ENCODE measurements at regions not wholly inside any gene's neighbourhood (a gene's known extent, or its start where the extent isn't known, plus 50 kb on each side); places are given as distances from the start of the nearest gene placed in this dataset.

DNA sequence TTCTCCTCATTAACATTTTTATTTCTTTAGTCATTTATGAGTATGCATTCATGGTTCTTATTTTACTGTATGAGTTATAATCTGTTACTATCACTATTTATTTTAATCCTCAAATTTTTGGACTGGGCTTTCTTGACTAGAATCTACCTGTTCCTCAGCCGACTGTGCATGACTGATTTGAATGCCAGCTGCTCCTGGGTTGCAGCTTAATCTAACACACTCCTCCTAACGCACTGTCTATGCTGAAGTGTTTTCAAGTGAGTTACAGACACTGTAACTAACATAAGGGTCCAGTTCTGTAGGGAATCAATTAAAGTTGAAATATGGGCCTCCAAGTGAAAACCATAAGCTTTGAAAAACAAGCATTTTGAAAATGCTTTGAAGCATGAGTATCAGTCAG, 137.4 kb upstream of the ARSJ start:
- no peak overlapping the region for H3K4me3 ChIP-seq
- no peaks in the 10 kb centered on the region for H3K4me1 ChIP-seq
- H3K27ac ChIP-seq: no peak overlapping the region
- H3K27me3 ChIP-seq: no peaks in the 10 kb centered on the region
- H3K36me3 ChIP-seq: no peaks in the 10 kb centered on the region
- H3K9me3 ChIP-seq: no peaks in the 10 kb centered on the region
- intact Hi-C loops (cut with DNase I): no loop called here
- no peak for DNase-seq (ENCODE audit: extremely low spot score in 2 of 2)
- TF ChIP-seq POLR2AphosphoS5 (IDR thresholded peaks at IDR 0.05; ENCODE audit: insufficient read depth in 1 of 2, low read depth in 1 of 2): no peak
- TF ChIP-seq, protein P1, sequence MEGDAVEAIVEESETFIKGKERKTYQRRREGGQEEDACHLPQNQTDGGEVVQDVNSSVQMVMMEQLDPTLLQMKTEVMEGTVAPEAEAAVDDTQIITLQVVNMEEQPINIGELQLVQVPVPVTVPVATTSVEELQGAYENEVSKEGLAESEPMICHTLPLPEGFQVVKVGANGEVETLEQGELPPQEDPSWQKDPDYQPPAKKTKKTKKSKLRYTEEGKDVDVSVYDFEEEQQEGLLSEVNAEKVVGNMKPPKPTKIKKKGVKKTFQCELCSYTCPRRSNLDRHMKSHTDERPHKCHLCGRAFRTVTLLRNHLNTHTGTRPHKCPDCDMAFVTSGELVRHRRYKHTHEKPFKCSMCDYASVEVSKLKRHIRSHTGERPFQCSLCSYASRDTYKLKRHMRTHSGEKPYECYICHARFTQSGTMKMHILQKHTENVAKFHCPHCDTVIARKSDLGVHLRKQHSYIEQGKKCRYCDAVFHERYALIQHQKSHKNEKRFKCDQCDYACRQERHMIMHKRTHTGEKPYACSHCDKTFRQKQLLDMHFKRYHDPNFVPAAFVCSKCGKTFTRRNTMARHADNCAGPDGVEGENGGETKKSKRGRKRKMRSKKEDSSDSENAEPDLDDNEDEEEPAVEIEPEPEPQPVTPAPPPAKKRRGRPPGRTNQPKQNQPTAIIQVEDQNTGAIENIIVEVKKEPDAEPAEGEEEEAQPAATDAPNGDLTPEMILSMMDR (IDR thresholded peaks at IDR 0.05): no peak
- TF ChIP-seq POLR2A (IDR thresholded peaks at IDR 0.05): no peak

DNA sequence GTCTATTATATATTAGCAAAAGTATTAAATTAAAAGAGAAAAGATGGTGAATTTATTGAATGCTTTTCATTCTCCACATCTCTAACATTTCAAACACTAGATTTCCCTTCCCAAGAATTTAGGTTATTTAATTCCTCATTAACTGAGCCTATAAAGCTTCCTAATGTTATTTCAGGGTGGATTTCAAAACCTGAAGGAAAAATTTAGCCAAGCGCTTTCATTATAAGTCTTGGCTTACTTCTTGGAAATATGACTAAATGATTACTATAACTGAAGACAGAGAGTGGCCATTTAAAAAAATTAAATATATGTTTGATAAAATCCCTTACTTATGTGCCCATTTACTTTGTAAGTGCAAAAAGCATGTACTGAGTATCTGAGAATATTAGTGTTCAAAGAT, 141.8 kb upstream of the ARSJ start:
- Histone ChIP-seq H3K4me1 (no peaks in the 10 kb centered on the region), H3K9me3 (no peaks in the 10 kb centered on the region), H3K27me3 (no peaks in the 10 kb centered on the region), H3K27ac (no peak overlapping the region), H3K4me3 (no peak overlapping the region), H3K36me3 (no peaks in the 10 kb centered on the region)
- no peak for TF ChIP-seq POLR2AphosphoS5 (IDR thresholded peaks at IDR 0.05; ENCODE audit: insufficient read depth in 1 of 2, low read depth in 1 of 2)
- TF ChIP-seq, protein P1 (IDR thresholded peaks at IDR 0.05): no peak
- no peak for TF ChIP-seq POLR2A (IDR thresholded peaks at IDR 0.05)
- no peak for DNase-seq (ENCODE audit: extremely low spot score in 2 of 2)
- intact Hi-C loops (cut with DNase I): no loop called here

DNA sequence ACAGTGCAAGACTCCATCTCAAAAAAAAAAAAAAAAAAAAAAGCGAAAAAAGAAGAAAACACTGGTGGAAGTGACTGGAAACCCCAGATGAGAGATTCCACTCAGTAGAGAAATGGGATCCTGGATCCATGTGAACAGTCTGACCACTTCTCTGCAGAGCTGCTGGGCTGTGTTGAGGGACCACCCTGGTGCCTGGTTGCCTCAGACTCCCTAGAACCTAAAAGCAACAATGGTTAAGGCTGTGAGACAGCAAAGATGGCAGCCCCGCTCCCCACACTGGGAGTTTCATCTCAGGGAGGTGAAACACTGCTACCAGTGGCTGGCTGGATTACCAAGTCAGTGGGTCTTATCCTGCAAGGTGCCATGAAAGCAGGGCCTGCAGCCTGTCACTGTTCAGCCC, 152.8 kb upstream of the ARSJ start:
- no peak overlapping the region for H3K4me3 ChIP-seq
- no peak for DNase-seq (ENCODE audit: extremely low spot score in 2 of 2)
- TF ChIP-seq, protein P1 (IDR thresholded peaks at IDR 0.05): no peak
- no peak for TF ChIP-seq POLR2AphosphoS5 (IDR thresholded peaks at IDR 0.05; ENCODE audit: insufficient read depth in 1 of 2, low read depth in 1 of 2)
- no peak for TF ChIP-seq POLR2A (IDR thresholded peaks at IDR 0.05)
- no peak overlapping the region for H3K27ac ChIP-seq
- no peaks in the 10 kb centered on the region for H3K4me1 ChIP-seq
- H3K27me3 ChIP-seq: no peaks in the 10 kb centered on the region
- no peaks in the 10 kb centered on the region for H3K36me3 ChIP-seq
- intact Hi-C loops (cut with DNase I): no loop called here
- no peaks in the 10 kb centered on the region for H3K9me3 ChIP-seq

DNA sequence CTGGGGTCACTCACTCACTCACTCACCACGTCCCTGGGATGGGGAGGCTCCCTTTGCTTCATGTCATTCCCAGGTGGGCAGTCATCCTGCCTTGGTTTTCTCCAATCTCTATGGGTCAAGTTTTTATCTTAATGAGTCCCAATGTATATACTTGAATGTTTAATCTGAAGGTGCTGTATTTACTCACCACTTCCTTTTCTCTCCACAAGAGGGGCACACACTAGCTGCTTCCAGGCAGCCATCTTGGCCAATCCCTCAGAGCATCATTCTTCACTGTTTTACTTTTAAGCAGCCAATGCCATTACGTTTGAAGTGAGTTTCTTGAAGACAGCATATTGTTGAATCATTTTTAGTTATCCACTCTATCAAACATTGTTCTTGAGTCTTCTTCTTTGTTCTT, 153.4 kb upstream of the ARSJ start:
- TF ChIP-seq POLR2A (IDR thresholded peaks at IDR 0.05): no peak
- TF ChIP-seq, protein P1 (IDR thresholded peaks at IDR 0.05): no peak
- no peak for TF ChIP-seq POLR2AphosphoS5 (IDR thresholded peaks at IDR 0.05; ENCODE audit: insufficient read depth in 1 of 2, low read depth in 1 of 2)
- Histone ChIP-seq H3K4me3 (no peak overlapping the region), H3K9me3 (no peaks in the 10 kb centered on the region), H3K27ac (no peak overlapping the region), H3K4me1 (no peaks in the 10 kb centered on the region), H3K36me3 (no peaks in the 10 kb centered on the region), H3K27me3 (no peaks in the 10 kb centered on the region)
- no peak for DNase-seq (ENCODE audit: extremely low spot score in 2 of 2)
- intact Hi-C loops (cut with DNase I): no loop called here

DNA sequence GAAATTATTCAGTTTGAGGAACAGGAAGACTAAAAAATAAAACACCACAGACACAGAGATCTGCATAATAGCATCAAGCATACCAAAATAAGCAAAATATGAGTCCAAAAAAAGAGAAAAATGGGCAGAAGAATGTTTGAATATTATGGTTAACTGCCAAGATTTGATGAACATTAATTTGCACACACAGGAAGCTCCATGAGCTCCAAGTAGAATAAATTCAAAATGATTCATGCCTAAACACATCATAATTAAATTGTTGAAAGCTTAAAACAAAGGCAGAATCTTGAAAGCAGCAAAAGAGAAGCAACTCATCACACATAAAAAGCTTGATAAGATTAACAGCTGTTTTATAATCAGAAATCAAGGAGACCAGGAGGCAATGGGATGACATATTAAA, 156.6 kb upstream of the ARSJ start:
- TF ChIP-seq, protein P1 (IDR thresholded peaks at IDR 0.05): no peak
- TF ChIP-seq POLR2AphosphoS5 (IDR thresholded peaks at IDR 0.05; ENCODE audit: insufficient read depth in 1 of 2, low read depth in 1 of 2) (no peak), POLR2A (IDR thresholded peaks at IDR 0.05) (no peak)
- no peak for DNase-seq (ENCODE audit: extremely low spot score in 2 of 2)
- Histone ChIP-seq H3K36me3 (no peaks in the 10 kb centered on the region), H3K4me1 (no peaks in the 10 kb centered on the region), H3K9me3 (no peaks in the 10 kb centered on the region), H3K27me3 (no peaks in the 10 kb centered on the region), H3K27ac (no peak overlapping the region), H3K4me3 (no peak overlapping the region)
- intact Hi-C loops (cut with DNase I): no loop called here

Measured in vagina (tissue), 2 donors.